Esophagus (tissue), 2 donors: ENCODE measurements at regions not wholly inside any gene's neighbourhood (a gene's known extent, or its start where the extent isn't known, plus 50 kb on each side); places are given as distances from the start of the nearest gene placed in this dataset.
A peak's percentile ranks its signal among the peaks of the same experiment; 100 is the strongest.
"Not testable (repeated sequence)": the region's sequence is repeated elsewhere in the genome, so short reads cannot be mapped to it uniquely, and the experiment has no call there.

ENCODE experiments used
- H3K27ac ChIP-seq, 2 donors: one replicate each; pipeline ENCODE4 v1.5.1; 2013; ENCODE audit warnings: low read depth in 2 of 2, mild to moderate bottlenecking in 2 of 2, inconsistent platforms in 1 of 2, low read length in 1 of 2, moderate library complexity in 1 of 2
- H3K27me3 ChIP-seq, 2 donors: one replicate each; pipeline ENCODE4 v1.6.1; 2013; ENCODE audit warnings: low read length in 2 of 2, control low read depth in 1 of 2, mild to moderate bottlenecking in 1 of 2; ENCODE audit not compliant: insufficient read depth in 2 of 2, control insufficient read depth in 1 of 2
- H3K36me3 ChIP-seq, 2 donors: one replicate each; pipeline ENCODE4 v1.6.1; 2013; ENCODE audit warnings: low read length in 1 of 2; ENCODE audit not compliant: control insufficient read depth in 2 of 2, insufficient read depth in 2 of 2
- H3K4me1 ChIP-seq, 2 donors: one replicate each; pipeline ENCODE4 v1.6.1; 2013; ENCODE audit warnings: low read length in 1 of 2; ENCODE audit not compliant: control insufficient read depth in 2 of 2, insufficient read depth in 2 of 2
- H3K4me3 ChIP-seq, 2 donors: one replicate each; pipeline ENCODE4 v1.5.1; 2013; ENCODE audit warnings: low read length in 2 of 2, mild to moderate bottlenecking in 2 of 2, low read depth in 1 of 2, moderate library complexity in 1 of 2
- H3K9me3 ChIP-seq, 2 donors: one replicate each; pipeline ENCODE4 v1.6.1; 2013; ENCODE audit warnings: mild to moderate bottlenecking in 2 of 2, low read depth in 1 of 2, low read length in 1 of 2, moderate library complexity in 1 of 2; ENCODE audit not compliant: control insufficient read depth in 2 of 2, insufficient read depth in 1 of 2
- WGBS, 2 donors: extraction: QIAGEN DNeasy Blood & Tissue Kit; methylation state at CpG; one replicate each; pipeline ENCODE4 v1.1.7; 2013; 5-methylcytosine and 5-hydroxymethylcytosine counted together
- donor health status: healthy with polysubstance abuse.
- donor health status: Bipolar disorder and iron deficiency.

DNA sequence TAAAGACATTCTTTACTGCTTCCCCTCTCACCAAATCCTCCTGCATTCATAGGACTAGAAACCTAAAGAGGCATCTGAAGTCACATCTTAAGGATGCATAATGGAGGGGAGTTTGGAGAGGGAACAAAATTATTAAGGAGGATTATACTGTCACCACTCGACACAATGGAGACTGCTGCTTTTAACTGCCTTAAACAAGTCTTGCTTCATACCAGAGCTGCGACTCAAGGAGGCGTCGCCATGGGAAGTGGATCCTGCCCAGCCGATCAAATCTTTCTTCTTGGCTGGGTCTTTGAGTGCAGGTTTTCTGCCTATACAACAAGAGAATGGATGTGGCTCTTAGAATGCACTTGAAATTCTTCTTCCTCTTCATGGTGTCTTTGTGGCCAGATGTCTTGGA is 66.7 kb upstream of the FOXE1 start:
- WGBS, 2 donors = 37 to 48% methylated on average over 5 of the region's 5 CpGs
- Histone ChIP-seq H3K27ac (peak overlapping the region; percentile 75 to 80), H3K36me3 (no peaks in the 10 kb centered on the region), H3K27me3 (no peaks in the 10 kb centered on the region), H3K4me1 (peaks cover 0 to 6% of the 10 kb centered on the region in 2 donors), H3K9me3 (peaks cover 0 to 2% of the 10 kb centered on the region in 2 donors), H3K4me3 (peak overlapping the region in 1 of 2 donors; percentile 3)

DNA sequence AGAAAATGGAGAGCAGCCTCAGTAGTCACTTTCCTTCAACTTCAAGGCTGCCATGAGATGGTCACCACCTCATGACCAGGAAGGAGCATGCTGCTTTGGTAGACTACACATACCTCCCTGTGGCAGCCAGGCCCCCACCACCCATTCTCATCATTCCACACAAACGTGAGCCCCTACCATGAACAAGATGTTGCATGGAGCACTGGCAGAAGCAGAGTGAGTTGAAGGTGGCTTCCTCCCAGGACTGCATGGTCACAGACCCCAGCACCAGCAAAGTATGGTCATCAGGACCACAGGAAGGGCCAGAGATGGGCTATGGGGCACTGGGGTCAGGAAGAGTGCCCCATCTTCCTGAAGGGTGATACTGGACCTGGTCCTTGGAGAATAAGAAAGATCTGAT is 65.5 kb upstream of the FOXE1 start:
- Histone ChIP-seq H3K9me3 (peaks cover 0 to 2% of the 10 kb centered on the region in 2 donors), H3K4me1 (peaks cover 0 to 6% of the 10 kb centered on the region in 2 donors), H3K4me3 (no peak overlapping the region), H3K36me3 (no peaks in the 10 kb centered on the region), H3K27ac (no peak overlapping the region), H3K27me3 (no peaks in the 10 kb centered on the region)
- WGBS, 2 donors = 86 to 92% methylated on average over 1 of the region's 1 CpG

GRCh38 chr9:97788763-97789663 is 64.0 kb upstream of the FOXE1 start:
- WGBS, 2 donors = 83 to 84% methylated on average over 7 of the region's 7 CpGs

DNA sequence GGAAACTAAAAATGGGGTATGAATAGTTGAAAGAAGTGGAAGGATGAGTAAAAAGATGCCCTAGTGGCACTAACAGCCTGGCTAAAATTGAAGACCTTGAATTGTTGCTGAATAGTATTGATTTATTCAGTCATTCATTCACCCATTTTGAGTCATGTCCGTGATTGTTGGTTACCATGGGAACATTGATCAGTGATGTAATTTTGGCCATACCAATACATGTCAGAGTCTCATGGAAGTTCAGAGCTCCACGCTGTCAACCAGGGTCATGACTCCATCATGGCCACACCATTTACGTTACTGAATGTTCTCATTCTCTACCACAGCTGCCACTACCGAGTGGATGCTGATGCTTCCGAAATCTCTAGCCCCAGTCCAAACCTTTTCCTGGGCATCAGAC is 62.5 kb upstream of the FOXE1 start:
- H3K4me3 ChIP-seq = no peak overlapping the region
- 82 to 91% methylated on average over 5 of the region's 5 CpGs for WGBS, 2 donors
- no peaks in the 10 kb centered on the region for H3K36me3 ChIP-seq
- no peak overlapping the region for H3K27ac ChIP-seq
- peaks cover 0 to 6% of the 10 kb centered on the region in 2 donors for H3K4me1 ChIP-seq
- H3K27me3 ChIP-seq = no peaks in the 10 kb centered on the region
- H3K9me3 ChIP-seq = peaks cover 0 to 2% of the 10 kb centered on the region in 2 donors

More at GRCh38 chr9:97788763-97789663, 64.0 kb upstream of the FOXE1 start:
- Histone ChIP-seq H3K4me3 (no peak overlapping the region), H3K4me1 (peaks cover 0 to 6% of the 10 kb centered on the region in 2 donors), H3K27ac (peak overlapping the region in 1 of 2 donors; percentile 42), H3K9me3 (peaks cover 0 to 2% of the 10 kb centered on the region in 2 donors), H3K36me3 (no peaks in the 10 kb centered on the region), H3K27me3 (no peaks in the 10 kb centered on the region)

GRCh38 chr9:97791542-97791941 is 61.5 kb upstream of the FOXE1 start:
- Histone ChIP-seq H3K27me3 (no peaks in the 10 kb centered on the region), H3K4me1 (peaks cover 0 to 6% of the 10 kb centered on the region in 2 donors), H3K4me3 (no peak overlapping the region), H3K36me3 (no peaks in the 10 kb centered on the region), H3K9me3 (peaks cover 0 to 2% of the 10 kb centered on the region in 2 donors), H3K27ac (no peak overlapping the region)
- WGBS, 2 donors = 36 to 48% methylated on average over 4 of the region's 4 CpGs

DNA sequence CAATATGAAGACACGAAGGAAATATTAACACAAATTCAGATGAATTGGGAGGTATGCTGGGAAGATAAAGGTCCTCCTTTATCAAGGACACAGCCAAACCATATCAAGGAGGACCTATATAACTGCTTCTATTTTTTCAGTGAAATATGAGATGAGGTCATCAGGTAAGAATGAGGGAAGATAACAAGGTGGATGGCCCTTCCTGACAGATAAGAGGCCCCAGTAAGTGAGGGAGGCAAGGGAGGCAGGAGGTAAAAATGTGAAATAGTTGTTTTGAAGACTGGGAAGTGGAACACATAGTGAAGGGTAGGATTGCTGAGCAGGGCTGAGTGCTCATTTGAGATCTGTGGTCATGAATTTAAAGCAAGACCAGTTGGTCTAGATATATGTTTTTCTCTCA is 60.0 kb upstream of the FOXE1 start:
- no peak overlapping the region for H3K4me3 ChIP-seq
- H3K36me3 ChIP-seq = no peaks in the 10 kb centered on the region
- H3K27ac ChIP-seq = no peak overlapping the region
- H3K4me1 ChIP-seq = peaks cover 0 to 3% of the 10 kb centered on the region in 2 donors
- H3K27me3 ChIP-seq = no peaks in the 10 kb centered on the region
- WGBS, 2 donors = 86 to 95% methylated on average over 1 of the region's 1 CpG
- peaks cover 0 to 2% of the 10 kb centered on the region in 2 donors for H3K9me3 ChIP-seq

- WGBS, 2 donors = 91 to 93% methylated on average over 1 of the region's 1 CpG
- no peaks in the 10 kb centered on the region for H3K4me1 ChIP-seq
- no peak overlapping the region for H3K4me3 ChIP-seq
- no peaks in the 10 kb centered on the region for H3K36me3 ChIP-seq
- H3K9me3 ChIP-seq = no peaks in the 10 kb centered on the region
- H3K27ac ChIP-seq = no peak overlapping the region
- H3K27me3 ChIP-seq = no peaks in the 10 kb centered on the region
These were observed 58.4 kb upstream of the FOXE1 start for GRCh38 chr9:97794666-97795065.

DNA sequence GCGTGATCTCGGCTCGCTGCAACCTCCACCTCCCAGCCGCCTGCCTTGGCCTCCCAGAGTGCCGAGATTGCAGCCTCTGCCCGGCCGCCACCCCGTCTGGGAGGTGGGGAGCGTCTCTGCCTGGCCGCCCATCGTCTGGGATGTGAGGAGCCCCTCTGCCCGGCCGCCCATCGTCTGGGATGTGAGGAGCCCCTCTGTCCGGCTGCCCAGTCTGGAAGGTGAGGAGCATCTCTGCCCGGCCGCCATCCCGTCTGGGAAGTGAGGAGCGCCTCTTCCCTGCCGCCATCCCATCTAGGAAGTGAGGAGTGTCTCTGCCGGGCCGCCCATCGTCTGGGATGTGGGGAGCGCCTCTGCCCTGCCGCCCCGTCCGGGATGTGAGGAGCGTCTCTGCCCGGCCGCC is 56.9 kb upstream of the FOXE1 start:
- H3K27ac ChIP-seq, H3K36me3 ChIP-seq, H3K4me1 ChIP-seq, H3K4me3 ChIP-seq, H3K27me3 ChIP-seq, H3K9me3 ChIP-seq: not testable (repeated sequence)
- WGBS, 2 donors = 95 to 96% methylated on average over 20 to 30 of the region's 30 CpGs

GRCh38 chr9:97801180-97801579 is 51.8 kb upstream of the FOXE1 start:
- Histone ChIP-seq H3K4me3 (no peak overlapping the region), H3K27me3 (no peaks in the 10 kb centered on the region), H3K4me1 (no peaks in the 10 kb centered on the region), H3K9me3 (no peaks in the 10 kb centered on the region), H3K36me3 (no peaks in the 10 kb centered on the region), H3K27ac (peak overlapping the region in 1 of 2 donors; percentile 85)
- 68 to 73% methylated on average over 1 of the region's 1 CpG for WGBS, 2 donors

DNA sequence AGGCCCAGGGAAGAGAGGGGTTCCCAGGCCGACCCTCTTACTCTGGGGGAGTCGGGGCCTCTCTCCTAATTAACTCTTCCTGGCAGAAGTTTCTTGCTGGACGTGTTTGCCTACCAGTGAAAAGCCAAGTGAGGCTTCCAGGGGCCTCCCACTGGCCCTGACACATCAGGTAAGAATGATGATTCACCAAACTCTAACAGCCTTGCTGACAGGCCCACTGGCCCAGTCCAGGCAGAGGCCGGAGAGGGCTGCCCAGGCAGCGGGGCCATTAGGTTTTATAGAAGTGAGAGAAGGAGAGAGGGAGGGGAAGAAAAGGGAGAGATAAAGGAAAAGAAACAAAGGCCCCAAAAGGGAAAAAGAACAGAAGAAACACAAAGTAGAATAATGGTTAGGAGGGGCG is 50.8 kb upstream of the FOXE1 start:
- no peaks in the 10 kb centered on the region for H3K4me1 ChIP-seq
- H3K27me3 ChIP-seq = no peaks in the 10 kb centered on the region
- WGBS, 2 donors = 50 to 61% methylated on average over 6 of the region's 6 CpGs
- H3K27ac ChIP-seq = peak overlapping the region; percentile 63 to 85
- H3K9me3 ChIP-seq = no peaks in the 10 kb centered on the region
- H3K36me3 ChIP-seq = no peaks in the 10 kb centered on the region
- H3K4me3 ChIP-seq = no peak overlapping the region
